Osteoblast (primary cell): ENCODE measurements at regions not wholly inside any gene's neighbourhood (a gene's known extent, or its start where the extent isn't known, plus 50 kb on each side); places are given as distances from the start of the nearest gene placed in this dataset.

Experiments used
- DNase-seq: peaks from one replicate; pipeline ENCODE4 v3.0.0; 2011; ENCODE audit warnings: low spot score, mixed read lengths; ENCODE audit not compliant: insufficient read length; ENCODE audit errors: missing footprints
- H2AFZ ChIP-seq: 2 replicates; pipeline ENCODE4 v1.6.0; 2011; ENCODE audit warnings: mild to moderate bottlenecking, low read length
- H3K27ac ChIP-seq: 2 replicates; pipeline ENCODE4 v1.5.1; 2011; ENCODE audit warnings: mild to moderate bottlenecking, low read depth, low read length, moderate library complexity
- H3K27me3 ChIP-seq: 2 replicates; pipeline ENCODE4 v1.6.0; 2012; ENCODE audit warnings: mild to moderate bottlenecking, control low read depth, inconsistent platforms, low read length, moderate library complexity; ENCODE audit not compliant: insufficient read depth
- H3K36me3 ChIP-seq: 2 replicates; pipeline ENCODE4 v1.5.1; 2011; ENCODE audit warnings: mild to moderate bottlenecking, low read length, control low read depth, moderate library complexity; ENCODE audit not compliant: insufficient read depth
- H3K4me1 ChIP-seq: 2 replicates; pipeline ENCODE4 v1.5.1; 2011; ENCODE audit warnings: mild to moderate bottlenecking, low read length, control low read depth, moderate library complexity; ENCODE audit not compliant: insufficient read depth
- H3K4me2 ChIP-seq: 2 replicates; pipeline ENCODE4 v1.6.0; 2011; ENCODE audit warnings: mild to moderate bottlenecking, low read length; ENCODE audit not compliant: insufficient read depth
- H3K4me3 ChIP-seq: fragments of 200-600 bp; sonication (generic); 3 replicates; pipeline ENCODE4 v1.5.1; 2012; ENCODE audit warnings: mild to moderate bottlenecking, low read length, inconsistent platforms; ENCODE audit not compliant: insufficient read depth
- H3K79me2 ChIP-seq: 2 replicates; pipeline ENCODE4 v1.6.0; 2012; ENCODE audit warnings: mild to moderate bottlenecking, low read length, control low read depth, inconsistent platforms; ENCODE audit not compliant: insufficient read depth
- H3K9me3 ChIP-seq: 2 replicates; pipeline ENCODE4 v1.5.1; 2011; ENCODE audit warnings: low read depth, low read length, control low read depth
- H4K20me1 ChIP-seq: 2 replicates; pipeline ENCODE4 v1.6.0; 2012; ENCODE audit warnings: mild to moderate bottlenecking, low read length, control low read depth; ENCODE audit not compliant: insufficient read depth
- TF ChIP-seq, protein P1 (sequence below): IDR thresholded peaks from 2 replicates; pipeline ENCODE4 v1.5.1; 2011; ENCODE audit warnings: mild to moderate bottlenecking, low read depth, low read length, moderate library complexity; ENCODE audit errors: extremely low read depth

GRCh38 chr1:165056914-165057313 is 299.6 kb downstream of the LMX1A start:
- no peak for DNase-seq

DNA sequence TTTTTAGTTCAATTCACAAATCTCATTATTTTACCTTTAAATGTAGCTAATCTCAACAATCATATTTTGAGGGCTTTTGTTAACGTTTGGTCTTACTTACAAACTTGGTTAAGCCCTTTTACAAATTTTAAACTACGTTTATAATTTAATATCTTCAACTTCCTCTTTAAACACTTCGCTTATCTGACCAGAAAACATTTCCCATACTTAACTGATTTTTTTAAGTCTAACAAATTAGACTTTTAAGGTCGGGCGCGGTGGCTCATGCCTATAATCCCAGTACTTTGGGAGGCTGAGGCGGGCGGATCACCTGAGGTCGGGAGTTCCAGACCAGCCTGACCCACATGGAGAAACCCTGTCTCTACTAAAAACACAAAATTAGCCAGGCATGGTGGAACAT is 300.9 kb downstream of the LMX1A start:
- Histone ChIP-seq H3K4me3 (no peak overlapping the region), H2AFZ (no peak overlapping the region), H3K4me2 (no peak overlapping the region), H3K27me3 (no peaks in the 10 kb centered on the region), H3K9me3 (no peaks in the 10 kb centered on the region), H4K20me1 (no peaks in the 10 kb centered on the region), H3K79me2 (no peaks in the 10 kb centered on the region), H3K4me1 (no peaks in the 10 kb centered on the region), H3K36me3 (no peaks in the 10 kb centered on the region), H3K27ac (no peak overlapping the region)
- TF ChIP-seq, protein P1, sequence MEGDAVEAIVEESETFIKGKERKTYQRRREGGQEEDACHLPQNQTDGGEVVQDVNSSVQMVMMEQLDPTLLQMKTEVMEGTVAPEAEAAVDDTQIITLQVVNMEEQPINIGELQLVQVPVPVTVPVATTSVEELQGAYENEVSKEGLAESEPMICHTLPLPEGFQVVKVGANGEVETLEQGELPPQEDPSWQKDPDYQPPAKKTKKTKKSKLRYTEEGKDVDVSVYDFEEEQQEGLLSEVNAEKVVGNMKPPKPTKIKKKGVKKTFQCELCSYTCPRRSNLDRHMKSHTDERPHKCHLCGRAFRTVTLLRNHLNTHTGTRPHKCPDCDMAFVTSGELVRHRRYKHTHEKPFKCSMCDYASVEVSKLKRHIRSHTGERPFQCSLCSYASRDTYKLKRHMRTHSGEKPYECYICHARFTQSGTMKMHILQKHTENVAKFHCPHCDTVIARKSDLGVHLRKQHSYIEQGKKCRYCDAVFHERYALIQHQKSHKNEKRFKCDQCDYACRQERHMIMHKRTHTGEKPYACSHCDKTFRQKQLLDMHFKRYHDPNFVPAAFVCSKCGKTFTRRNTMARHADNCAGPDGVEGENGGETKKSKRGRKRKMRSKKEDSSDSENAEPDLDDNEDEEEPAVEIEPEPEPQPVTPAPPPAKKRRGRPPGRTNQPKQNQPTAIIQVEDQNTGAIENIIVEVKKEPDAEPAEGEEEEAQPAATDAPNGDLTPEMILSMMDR, result no peak
- DNase-seq, result no peak

More at GRCh38 chr1:165056914-165057313, 299.6 kb downstream of the LMX1A start:
- Histone ChIP-seq H3K36me3 (no peaks in the 10 kb centered on the region), H3K79me2 (no peaks in the 10 kb centered on the region), H3K4me3 (no peak overlapping the region), H3K27me3 (no peaks in the 10 kb centered on the region), H3K27ac (no peak overlapping the region), H3K9me3 (no peaks in the 10 kb centered on the region), H3K4me2 (no peak overlapping the region), H2AFZ (no peak overlapping the region), H4K20me1 (no peaks in the 10 kb centered on the region), H3K4me1 (no peaks in the 10 kb centered on the region)
- TF ChIP-seq, protein P1, result no peak

DNA sequence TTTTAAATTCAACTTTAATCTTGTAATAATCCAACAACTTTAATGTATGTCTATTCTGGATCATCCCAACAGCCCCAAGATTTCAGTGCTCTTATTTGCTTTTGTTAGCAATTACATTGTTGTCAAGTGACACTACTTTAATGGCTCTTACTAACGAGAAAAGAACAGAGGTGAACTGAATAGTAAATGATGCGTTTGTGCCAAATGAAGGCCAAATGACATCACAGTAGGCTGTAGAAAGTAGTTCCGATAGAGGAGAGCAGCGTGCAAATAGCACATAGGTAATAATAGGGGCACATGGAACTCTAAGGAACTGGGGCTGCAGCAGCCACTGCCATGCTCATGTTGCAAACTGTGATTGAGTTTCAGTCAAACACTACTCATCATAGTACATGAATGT is 301.9 kb downstream of the LMX1A start:
- H3K27ac ChIP-seq, result no peak overlapping the region
- no peaks in the 10 kb centered on the region for H3K9me3 ChIP-seq
- no peaks in the 10 kb centered on the region for H4K20me1 ChIP-seq
- H3K27me3 ChIP-seq, result no peaks in the 10 kb centered on the region
- TF ChIP-seq, protein P1, result no peak
- DNase-seq, result no peak
- H3K4me2 ChIP-seq, result no peak overlapping the region
- H3K4me3 ChIP-seq, result no peak overlapping the region
- no peaks in the 10 kb centered on the region for H3K4me1 ChIP-seq
- H2AFZ ChIP-seq, result no peak overlapping the region
- no peaks in the 10 kb centered on the region for H3K79me2 ChIP-seq
- H3K36me3 ChIP-seq, result no peaks in the 10 kb centered on the region

- no peaks in the 10 kb centered on the region for H3K36me3 ChIP-seq
- H3K27ac ChIP-seq, result no peak overlapping the region
- TF ChIP-seq, protein P1, result no peak
- no peak for DNase-seq
- H3K79me2 ChIP-seq, result no peaks in the 10 kb centered on the region
- no peak overlapping the region for H2AFZ ChIP-seq
- no peak overlapping the region for H3K4me2 ChIP-seq
- H3K27me3 ChIP-seq, result no peaks in the 10 kb centered on the region
- no peaks in the 10 kb centered on the region for H3K9me3 ChIP-seq
- H4K20me1 ChIP-seq, result no peaks in the 10 kb centered on the region
- no peak overlapping the region for H3K4me3 ChIP-seq
- H3K4me1 ChIP-seq, result no peaks in the 10 kb centered on the region
Measured at GRCh38 chr1:165053351-165053750, 303.2 kb downstream of the LMX1A start.
